WI38 (cell line): ENCODE measurements at regions not wholly inside any gene's neighbourhood (a gene's known extent, or its start where the extent isn't known, plus 50 kb on each side); places are given as distances from the start of the nearest gene placed in this dataset.

Source experiments
- H3K4me3 ChIP-seq: 2 replicates; pipeline ENCODE4 v1.5.1; 2011; ENCODE audit warnings: low read depth, mild to moderate bottlenecking, control low read depth, low read length
- TF ChIP-seq, protein P1 (sequence below): IDR thresholded peaks from 2 replicates; pipeline ENCODE4 v1.5.1; 2012; ENCODE audit warnings: low read depth, mild to moderate bottlenecking, control low read depth, low read length

DNA sequence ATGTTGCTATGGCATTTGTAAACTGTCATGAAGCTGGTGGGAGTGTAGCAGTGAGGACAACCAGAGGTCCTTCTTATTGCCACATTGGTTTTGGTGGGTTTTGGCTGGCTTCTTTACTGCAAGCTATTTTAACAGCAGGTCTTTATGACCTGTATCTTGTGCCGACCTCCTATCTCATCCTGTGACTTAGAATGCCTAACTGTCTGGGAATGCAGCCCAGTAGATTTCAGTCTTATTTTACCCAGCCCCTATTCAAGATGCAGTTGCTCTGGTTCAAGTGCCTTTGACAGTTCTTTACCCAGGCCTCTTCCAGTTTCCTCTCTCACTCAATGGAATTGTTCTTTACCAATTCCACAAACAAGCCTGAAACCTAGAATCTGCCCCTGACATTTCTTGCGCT lies 145.1 kb downstream of the KCNE4 start:
- TF ChIP-seq, protein P1, sequence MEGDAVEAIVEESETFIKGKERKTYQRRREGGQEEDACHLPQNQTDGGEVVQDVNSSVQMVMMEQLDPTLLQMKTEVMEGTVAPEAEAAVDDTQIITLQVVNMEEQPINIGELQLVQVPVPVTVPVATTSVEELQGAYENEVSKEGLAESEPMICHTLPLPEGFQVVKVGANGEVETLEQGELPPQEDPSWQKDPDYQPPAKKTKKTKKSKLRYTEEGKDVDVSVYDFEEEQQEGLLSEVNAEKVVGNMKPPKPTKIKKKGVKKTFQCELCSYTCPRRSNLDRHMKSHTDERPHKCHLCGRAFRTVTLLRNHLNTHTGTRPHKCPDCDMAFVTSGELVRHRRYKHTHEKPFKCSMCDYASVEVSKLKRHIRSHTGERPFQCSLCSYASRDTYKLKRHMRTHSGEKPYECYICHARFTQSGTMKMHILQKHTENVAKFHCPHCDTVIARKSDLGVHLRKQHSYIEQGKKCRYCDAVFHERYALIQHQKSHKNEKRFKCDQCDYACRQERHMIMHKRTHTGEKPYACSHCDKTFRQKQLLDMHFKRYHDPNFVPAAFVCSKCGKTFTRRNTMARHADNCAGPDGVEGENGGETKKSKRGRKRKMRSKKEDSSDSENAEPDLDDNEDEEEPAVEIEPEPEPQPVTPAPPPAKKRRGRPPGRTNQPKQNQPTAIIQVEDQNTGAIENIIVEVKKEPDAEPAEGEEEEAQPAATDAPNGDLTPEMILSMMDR, result no peak
- H3K4me3 ChIP-seq, result no peak overlapping the region

DNA sequence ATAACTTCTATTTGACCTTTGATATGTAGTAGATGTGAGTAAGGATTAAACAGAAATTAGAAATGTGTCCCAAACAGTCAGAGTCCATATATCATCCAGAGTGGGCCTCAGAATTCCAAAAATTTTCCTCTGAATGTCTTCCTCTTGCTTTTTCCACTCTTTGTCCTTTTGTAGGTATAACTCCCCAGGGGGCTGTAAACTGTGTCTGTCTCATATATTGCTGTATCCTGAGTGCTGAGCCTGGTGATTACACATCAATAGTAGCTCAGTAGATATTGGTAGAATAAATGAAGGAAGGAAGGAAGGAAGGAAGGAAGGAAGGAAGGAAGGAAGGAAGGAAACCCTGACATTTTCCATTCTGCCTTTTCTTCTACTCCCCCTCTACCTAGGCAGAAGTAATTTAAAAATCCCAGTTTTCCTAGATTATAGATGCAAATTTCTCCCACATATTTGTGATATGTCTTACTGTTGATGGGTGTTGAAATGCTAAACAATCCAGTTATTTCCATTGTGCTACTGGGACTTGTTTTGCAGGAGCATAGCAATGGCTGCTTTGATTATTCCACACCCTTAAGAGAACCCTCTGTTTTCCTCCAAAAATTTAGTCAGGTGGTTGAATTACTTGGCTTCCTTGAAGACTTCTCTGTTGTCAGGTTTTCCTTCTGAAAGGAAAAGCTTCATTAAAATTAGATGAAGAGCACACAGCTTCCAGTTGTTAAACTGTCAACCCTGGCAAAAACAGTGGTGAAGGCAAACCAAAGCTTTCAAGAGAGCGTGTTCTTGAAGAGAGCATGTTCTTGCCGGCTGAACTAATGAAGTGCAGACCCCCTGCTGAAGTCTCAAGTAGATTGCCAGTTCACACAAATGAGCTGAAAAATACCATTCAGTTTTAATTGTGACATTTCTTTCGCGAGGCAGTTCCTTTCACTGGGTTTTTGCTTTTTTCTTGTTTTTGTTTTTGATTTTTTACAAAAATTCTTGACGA lies 147.8 kb downstream of the KCNE4 start:
- no peak overlapping the region for H3K4me3 ChIP-seq
- TF ChIP-seq, protein P1, result no peak

DNA sequence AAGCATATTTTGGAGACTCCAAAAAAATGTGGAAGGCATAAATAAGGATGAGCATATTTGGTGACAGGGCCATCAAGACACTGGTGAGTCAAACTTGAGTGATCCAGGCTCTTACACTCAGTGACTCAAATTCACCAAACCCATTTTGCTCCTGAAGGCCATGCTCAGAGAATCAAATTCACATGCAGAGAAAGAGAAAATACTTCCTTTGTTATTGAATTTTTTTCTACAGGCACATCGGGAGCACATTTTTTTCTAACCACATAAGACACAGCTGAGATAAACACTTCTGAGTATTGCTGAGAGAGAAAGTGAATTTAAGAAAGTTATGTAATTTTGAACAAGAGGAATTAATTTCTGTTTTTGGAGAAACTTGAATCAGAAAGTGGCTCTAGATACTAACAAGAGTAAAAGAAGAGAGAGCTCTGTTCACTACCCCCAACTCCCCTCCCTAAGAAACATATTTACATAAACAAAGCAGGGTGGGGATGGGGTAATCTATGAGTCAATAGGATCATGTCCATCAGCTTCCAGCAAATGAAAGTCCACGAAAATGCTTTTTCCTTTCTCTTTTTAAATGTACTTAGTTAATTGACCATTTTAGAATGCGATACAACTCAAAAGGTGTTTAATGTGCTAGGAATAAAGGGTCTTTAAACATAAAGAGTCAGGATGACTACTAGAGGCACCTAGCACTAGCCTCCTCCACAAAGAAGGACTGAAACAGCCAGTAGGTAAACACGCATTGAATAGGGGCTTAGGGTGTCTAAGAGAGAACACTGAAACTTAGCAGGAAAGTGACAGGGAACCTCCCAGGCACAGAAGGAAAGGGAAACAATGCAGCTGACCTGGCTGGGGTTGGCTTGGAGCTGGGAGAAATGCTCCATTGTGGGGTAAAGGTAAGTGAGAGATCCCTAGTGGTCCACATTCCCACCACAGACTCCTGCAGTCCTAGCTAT lies 152.3 kb downstream of the KCNE4 start:
- no peak overlapping the region for H3K4me3 ChIP-seq
- TF ChIP-seq, protein P1, result no peak

DNA sequence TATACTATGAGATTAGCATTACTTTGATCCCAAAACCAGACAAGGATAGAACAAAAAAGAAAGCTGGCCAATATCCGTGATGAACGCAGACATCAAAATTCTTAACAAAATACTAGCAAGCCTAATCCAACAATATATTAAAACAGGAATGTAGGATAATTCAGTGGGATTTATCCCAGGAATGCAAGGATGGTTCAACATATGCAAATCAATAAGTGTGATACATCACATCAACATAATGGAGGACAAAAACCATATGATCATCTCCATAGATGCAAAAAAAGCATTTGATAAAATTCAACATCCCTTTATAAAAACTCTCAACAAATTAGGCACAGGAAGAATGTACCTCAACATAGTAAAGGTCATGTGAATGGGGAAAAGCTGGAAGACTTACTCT lies 158.5 kb downstream of the KCNE4 start:
- TF ChIP-seq, protein P1, result no peak
- H3K4me3 ChIP-seq, result no peak overlapping the region

DNA sequence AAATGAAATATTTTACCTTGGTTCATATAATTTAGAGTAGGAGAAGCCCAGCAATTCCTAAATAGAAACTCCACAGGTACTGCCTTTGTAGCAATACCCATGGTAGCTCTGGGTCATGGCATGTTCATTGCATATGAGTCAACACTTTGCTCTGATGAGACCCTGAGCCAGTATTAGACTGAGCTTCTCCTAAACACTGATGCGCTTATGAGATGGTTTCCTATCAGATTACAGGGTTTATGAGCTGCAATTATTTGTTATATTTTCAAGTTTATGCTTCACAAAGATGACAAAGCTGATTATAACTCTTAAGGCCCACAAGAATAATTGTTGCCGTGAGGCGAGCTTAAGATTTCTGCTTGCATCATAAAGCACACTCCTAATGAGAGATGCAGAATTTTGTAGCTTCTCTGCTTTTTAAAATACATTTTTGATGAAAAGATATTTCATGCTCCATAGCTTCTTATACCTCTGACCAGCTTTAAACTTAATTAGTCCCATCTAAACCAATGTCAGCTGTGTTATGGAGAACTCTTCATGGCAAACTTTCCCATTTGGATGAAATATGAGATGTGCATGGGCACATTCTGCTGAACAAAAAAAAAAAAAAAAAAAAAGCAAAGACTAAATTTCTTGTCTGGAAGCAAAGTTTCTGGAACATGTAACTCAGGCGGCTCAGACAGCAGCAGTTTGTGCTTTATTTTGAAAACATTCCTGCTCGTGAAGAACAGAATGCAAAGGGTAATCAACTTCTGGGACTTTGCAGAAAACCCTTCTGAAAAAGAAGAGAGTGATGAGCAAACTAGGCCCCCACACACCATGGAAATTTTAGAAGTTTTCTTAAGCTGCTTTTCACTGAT lies 162.6 kb downstream of the KCNE4 start:
- no peak overlapping the region for H3K4me3 ChIP-seq
- TF ChIP-seq, protein P1, result no peak

DNA sequence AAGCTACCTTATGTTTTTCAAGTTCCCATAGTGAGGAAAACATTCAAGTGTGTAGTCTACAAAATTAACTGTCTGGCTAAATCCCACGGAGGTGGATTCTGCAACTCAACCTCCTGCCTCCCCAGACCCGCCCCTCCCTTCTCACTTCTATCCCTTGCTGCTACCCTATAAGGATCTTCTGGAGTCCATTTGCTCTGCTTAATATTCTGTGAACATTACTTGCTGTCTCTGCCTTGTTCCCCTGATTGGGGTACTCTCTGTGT lies 163.2 kb downstream of the KCNE4 start:
- H3K4me3 ChIP-seq, result no peak overlapping the region
- TF ChIP-seq, protein P1, result no peak
